ENCODE measurements at regions not wholly inside any gene's neighbourhood (a gene's known extent, or its start where the extent isn't known, plus 50 kb on each side); places are given as distances from the start of the nearest gene placed in this dataset.

- TF ChIP-seq POLR2A (IDR thresholded peaks at IDR 0.05), result no peak
- no peak for TF ChIP-seq CTCF (IDR thresholded peaks at IDR 0.05)
- WGBS, 2 donors, result 85 to 88% methylated on average over 4 of the region's 4 CpGs
These were observed 1267.1 kb upstream of the PCDH20 start for GRCh38 chr13:62682788-62683187.

DNA sequence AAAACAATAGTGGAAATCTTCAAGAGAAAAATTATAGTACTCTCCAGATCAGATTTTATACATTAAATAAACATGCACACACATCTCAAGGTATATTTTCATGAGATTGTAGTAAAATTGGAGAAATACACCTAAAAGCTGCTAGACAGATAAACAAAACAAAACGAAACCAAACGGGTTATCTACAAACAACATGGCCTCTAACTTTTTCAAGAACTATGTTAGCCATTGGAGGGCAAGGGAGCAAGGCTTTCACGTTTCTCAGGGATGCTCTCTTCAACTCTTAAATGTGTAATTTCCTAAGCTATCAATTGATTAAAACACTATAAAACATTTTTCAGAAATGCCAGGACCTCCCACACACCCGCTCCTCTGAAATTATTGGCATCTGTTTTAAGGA is 1262.4 kb upstream of the PCDH20 start:
- no peaks in the 10 kb centered on the region for H3K9me3 ChIP-seq
- ATAC-seq (no peak), DNase-seq (no peak)
- no peak overlapping the region for H3K4me3 ChIP-seq
- no peaks in the 10 kb centered on the region for H3K4me1 ChIP-seq
- no peak overlapping the region for H3K27ac ChIP-seq
- H3K36me3 ChIP-seq (replicated peaks in 1 of 2; ENCODE audit: insufficient read depth in 1 of 2, low read depth in 2 of 2), result no peaks in the 10 kb centered on the region
- TF ChIP-seq CTCF (IDR thresholded peaks at IDR 0.05) (no peak), POLR2A (IDR thresholded peaks at IDR 0.05) (no peak)
- 58 to 63% methylated on average over 4 of the region's 4 CpGs for WGBS, 2 donors
- no peaks in the 10 kb centered on the region for H3K27me3 ChIP-seq
- intact Hi-C loops (cut with DNase I), result no loop called here

More at GRCh38 chr13:62682788-62683187, 1267.1 kb upstream of the PCDH20 start:
- ATAC-seq (no peak), DNase-seq (no peak)
- no peaks in the 10 kb centered on the region for H3K4me1 ChIP-seq
- H3K4me3 ChIP-seq, result no peak overlapping the region
- H3K27ac ChIP-seq, result no peak overlapping the region
- H3K27me3 ChIP-seq, result no peaks in the 10 kb centered on the region
- intact Hi-C loops (cut with DNase I), result no loop called here
- no peaks in the 10 kb centered on the region for H3K9me3 ChIP-seq
- H3K36me3 ChIP-seq (replicated peaks in 1 of 2; ENCODE audit: insufficient read depth in 1 of 2, low read depth in 2 of 2), result no peaks in the 10 kb centered on the region

- Histone ChIP-seq H3K4me1 (no peaks in the 10 kb centered on the region), H3K36me3 (replicated peaks in 1 of 2; ENCODE audit: insufficient read depth in 1 of 2, low read depth in 2 of 2) (no peaks in the 10 kb centered on the region), H3K9me3 (no peaks in the 10 kb centered on the region), H3K27ac (no peak overlapping the region), H3K4me3 (no peak overlapping the region), H3K27me3 (no peaks in the 10 kb centered on the region)
- TF ChIP-seq CTCF (IDR thresholded peaks at IDR 0.05), result no peak
- TF ChIP-seq POLR2A (IDR thresholded peaks at IDR 0.05), result no peak
- DNase-seq (no peak), ATAC-seq (no peak)
- WGBS, 2 donors, result 84 to 97% methylated on average over 1 of the region's 1 CpG
- intact Hi-C loops (cut with DNase I), result no loop called here
These were observed 1248.1 kb upstream of the PCDH20 start for GRCh38 chr13:62663767-62664166.

DNA sequence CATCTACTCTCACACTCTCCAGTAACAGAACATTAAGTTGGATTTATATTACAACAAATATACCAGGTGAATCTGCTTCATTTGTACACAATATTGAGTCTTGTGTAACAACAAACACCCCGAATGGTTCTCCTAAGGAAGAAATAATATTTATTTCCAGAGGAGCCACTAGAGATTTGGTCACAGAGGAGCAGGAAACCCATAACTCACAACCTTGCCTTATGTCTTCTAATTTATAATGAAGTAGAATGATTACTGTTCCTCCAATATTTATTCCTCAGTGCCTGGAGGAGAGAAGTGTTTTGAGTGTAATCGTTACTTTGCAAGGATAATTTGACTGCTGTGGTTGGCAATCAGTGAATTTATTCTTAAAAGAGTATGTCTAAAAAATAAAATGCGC is 1243.7 kb upstream of the PCDH20 start:
- Histone ChIP-seq H3K4me1 (no peaks in the 10 kb centered on the region), H3K27me3 (no peaks in the 10 kb centered on the region), H3K9me3 (no peaks in the 10 kb centered on the region), H3K36me3 (replicated peaks in 1 of 2; ENCODE audit: insufficient read depth in 1 of 2, low read depth in 2 of 2) (no peaks in the 10 kb centered on the region), H3K27ac (no peak overlapping the region), H3K4me3 (no peak overlapping the region)
- TF ChIP-seq CTCF (IDR thresholded peaks at IDR 0.05), result no peak
- no peak for TF ChIP-seq POLR2A (IDR thresholded peaks at IDR 0.05)
- ATAC-seq (no peak), DNase-seq (no peak)
- intact Hi-C loops (cut with DNase I), result no loop called here
- 46 to 75% methylated on average over 3 of the region's 3 CpGs for WGBS, 2 donors

- no peaks in the 10 kb centered on the region for H3K4me1 ChIP-seq
- ATAC-seq, result no peak
- intact Hi-C loops (cut with DNase I), result no loop called here
- no peaks in the 10 kb centered on the region for H3K36me3 ChIP-seq (replicated peaks in 1 of 2; ENCODE audit: insufficient read depth in 1 of 2, low read depth in 2 of 2)
- H3K4me3 ChIP-seq, result no peak overlapping the region
- no peaks in the 10 kb centered on the region for H3K27me3 ChIP-seq
- no peak for DNase-seq
- H3K9me3 ChIP-seq, result no peaks in the 10 kb centered on the region
- TF ChIP-seq CTCF (IDR thresholded peaks at IDR 0.05) (no peak), POLR2A (IDR thresholded peaks at IDR 0.05) (no peak)
- H3K27ac ChIP-seq, result no peak overlapping the region
These were observed 1237.7 kb upstream of the PCDH20 start for GRCh38 chr13:62653371-62653770.
